Mucosa of rectum (tissue), 2 donors: ENCODE measurements at regions not wholly inside any gene's neighbourhood (a gene's known extent, or its start where the extent isn't known, plus 50 kb on each side); places are given as distances from the start of the nearest gene placed in this dataset.

Experiments
- H3K27ac ChIP-seq, 2 donors: one replicate each; pipeline ENCODE4 v1.7.0; 2013; ENCODE audit warnings: inconsistent platforms in 2 of 2, low read depth in 2 of 2, low read length in 2 of 2
- H3K27me3 ChIP-seq, 2 donors: one replicate each; pipeline ENCODE4 v1.7.0; 2013; ENCODE audit warnings: low read length in 2 of 2; ENCODE audit not compliant: control insufficient read depth in 2 of 2, insufficient read depth in 2 of 2
- H3K36me3 ChIP-seq, 2 donors: one replicate each; pipeline ENCODE4 v1.7.0; 2013; ENCODE audit warnings: low read length in 2 of 2; ENCODE audit not compliant: control insufficient read depth in 2 of 2, insufficient read depth in 2 of 2
- H3K4me1 ChIP-seq, 2 donors: one replicate each; pipeline ENCODE4 v1.7.0; 2013; ENCODE audit warnings: low read length in 2 of 2, mild to moderate bottlenecking in 1 of 2; ENCODE audit not compliant: control insufficient read depth in 2 of 2, insufficient read depth in 2 of 2
- H3K4me3 ChIP-seq, 2 donors: one replicate each; pipeline ENCODE4 v1.7.0; 2013; ENCODE audit warnings: low read length in 2 of 2
- H3K9ac ChIP-seq, 2 donors: one replicate each; pipeline ENCODE4 v1.7.0; 2013; ENCODE audit warnings: low read length in 2 of 2, low read depth in 1 of 2, mild to moderate bottlenecking in 1 of 2
- H3K9me3 ChIP-seq, 2 donors: one replicate each; pipeline ENCODE4 v1.7.0; 2013; ENCODE audit warnings: low read length in 2 of 2; ENCODE audit not compliant: control insufficient read depth in 2 of 2
- donor health status: healthy.
- donor health status: Normal muscosa, but diverticular disease.

DNA sequence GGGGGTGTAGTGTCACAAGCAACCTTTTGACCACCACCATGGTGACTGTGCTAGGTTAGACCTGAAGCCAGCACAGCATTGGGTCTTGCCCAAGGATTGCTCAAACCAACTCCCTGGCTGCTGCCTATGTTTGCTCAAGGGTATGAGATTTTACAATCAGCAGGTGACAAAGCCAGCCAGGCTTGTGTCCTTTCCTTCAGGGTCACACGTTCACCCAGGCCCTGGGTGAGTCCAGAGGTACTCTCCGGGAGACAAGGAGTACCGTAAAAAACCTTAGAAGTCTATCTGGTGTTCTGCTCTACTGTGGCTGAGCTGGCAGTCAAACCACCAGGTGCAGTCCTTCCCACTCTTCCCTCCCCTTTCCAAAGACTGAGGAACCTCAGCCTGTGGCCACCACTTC lies 238.9 kb upstream of the MIS18BP1 start:
- H3K9me3 ChIP-seq, result no peaks in the 10 kb centered on the region
- H3K27ac ChIP-seq, result no peak overlapping the region
- H3K4me1 ChIP-seq, result no peaks in the 10 kb centered on the region
- H3K36me3 ChIP-seq, result no peaks in the 10 kb centered on the region
- H3K4me3 ChIP-seq, result no peak overlapping the region
- no peaks in the 10 kb centered on the region for H3K27me3 ChIP-seq
- no peak overlapping the region for H3K9ac ChIP-seq

DNA sequence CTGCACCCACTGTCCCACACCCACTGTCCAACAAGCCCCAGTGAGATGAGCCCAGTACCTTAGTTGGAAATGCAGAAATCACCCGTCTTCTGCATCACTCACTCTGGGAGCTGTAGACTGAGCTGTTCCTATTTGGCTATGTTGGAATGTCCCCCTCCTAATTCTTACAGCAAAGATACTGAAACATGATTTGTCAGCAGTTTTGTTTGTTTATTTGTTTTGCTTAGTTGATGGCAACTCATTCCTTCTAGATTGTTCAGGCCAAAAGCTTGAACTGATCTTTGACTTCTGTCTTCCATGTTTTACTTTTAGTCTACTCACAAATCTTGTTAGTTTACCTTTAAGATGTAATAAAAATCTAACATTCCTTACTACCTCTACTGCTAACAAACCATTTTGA lies 233.6 kb upstream of the MIS18BP1 start:
- no peaks in the 10 kb centered on the region for H3K9me3 ChIP-seq
- H3K9ac ChIP-seq, result no peak overlapping the region
- H3K36me3 ChIP-seq, result no peaks in the 10 kb centered on the region
- no peaks in the 10 kb centered on the region for H3K4me1 ChIP-seq
- no peak overlapping the region for H3K4me3 ChIP-seq
- H3K27me3 ChIP-seq, result no peaks in the 10 kb centered on the region
- H3K27ac ChIP-seq, result no peak overlapping the region

- Histone ChIP-seq H3K27ac (no peak overlapping the region), H3K4me1 (no peaks in the 10 kb centered on the region), H3K4me3 (no peak overlapping the region), H3K9me3 (no peaks in the 10 kb centered on the region), H3K9ac (no peak overlapping the region), H3K36me3 (no peaks in the 10 kb centered on the region), H3K27me3 (no peaks in the 10 kb centered on the region)
Measured at GRCh38 chr14:45467023-45467422, 214.0 kb upstream of the MIS18BP1 start.

- Histone ChIP-seq H3K27ac (no peak overlapping the region), H3K4me1 (no peaks in the 10 kb centered on the region), H3K27me3 (no peaks in the 10 kb centered on the region), H3K36me3 (no peaks in the 10 kb centered on the region), H3K4me3 (no peak overlapping the region), H3K9ac (no peak overlapping the region), H3K9me3 (no peaks in the 10 kb centered on the region)
Measured at GRCh38 chr14:45434221-45434620, 181.2 kb upstream of the MIS18BP1 start.

DNA sequence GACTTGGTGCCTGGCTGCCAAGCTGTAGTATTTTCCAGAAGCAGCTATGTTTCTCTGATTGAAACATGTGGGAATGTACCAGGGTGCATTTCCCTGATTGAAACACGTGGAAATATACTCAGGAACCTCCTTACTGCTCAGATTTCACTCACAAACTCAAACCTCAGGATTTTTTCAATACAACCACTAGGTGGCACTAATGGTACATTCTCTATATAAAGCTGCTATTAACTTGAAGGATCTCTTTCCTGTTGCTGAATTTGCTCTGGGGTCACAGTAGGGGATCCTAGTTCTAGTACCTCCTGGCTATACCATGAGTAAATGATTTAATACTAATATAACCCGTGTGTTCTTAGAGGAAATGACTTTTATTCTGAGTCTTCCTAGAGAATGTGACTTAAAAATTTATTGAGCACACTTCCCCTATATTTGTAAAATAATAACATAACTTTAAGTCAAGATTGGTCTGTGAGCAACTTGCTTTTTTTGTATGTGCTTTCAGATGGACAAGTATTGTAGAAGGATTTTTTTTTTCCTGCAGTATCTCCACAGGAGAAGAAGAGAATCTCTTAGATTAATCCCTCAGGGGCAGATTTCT lies 173.8 kb upstream of the MIS18BP1 start:
- H3K4me3 ChIP-seq, result no peak overlapping the region
- H3K4me1 ChIP-seq, result no peaks in the 10 kb centered on the region
- H3K36me3 ChIP-seq, result no peaks in the 10 kb centered on the region
- no peak overlapping the region for H3K27ac ChIP-seq
- no peak overlapping the region for H3K9ac ChIP-seq
- H3K9me3 ChIP-seq, result no peaks in the 10 kb centered on the region
- H3K27me3 ChIP-seq, result no peaks in the 10 kb centered on the region

DNA sequence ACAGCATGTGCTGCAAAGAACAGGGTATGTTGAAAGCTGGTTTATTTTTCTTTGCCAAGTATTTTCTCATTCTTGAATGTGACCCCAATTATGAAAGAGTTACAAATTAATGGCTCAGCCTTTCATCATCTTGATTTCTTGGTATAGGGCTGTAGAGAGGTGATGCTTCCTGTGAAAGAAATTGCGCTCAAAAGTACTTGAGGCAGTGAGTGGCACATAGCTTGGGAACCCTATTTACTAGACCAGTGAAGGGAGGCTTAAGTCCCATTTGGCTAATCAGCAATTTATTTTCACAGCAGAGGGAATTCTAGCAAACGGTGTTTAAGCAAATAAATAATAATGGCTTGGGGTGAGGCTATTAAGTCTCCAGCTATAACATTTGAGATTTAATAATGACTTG lies 153.9 kb upstream of the MIS18BP1 start:
- H3K9me3 ChIP-seq, result no peaks in the 10 kb centered on the region
- no peaks in the 10 kb centered on the region for H3K4me1 ChIP-seq
- no peak overlapping the region for H3K9ac ChIP-seq
- no peaks in the 10 kb centered on the region for H3K27me3 ChIP-seq
- H3K4me3 ChIP-seq, result no peak overlapping the region
- H3K36me3 ChIP-seq, result no peaks in the 10 kb centered on the region
- H3K27ac ChIP-seq, result no peak overlapping the region

GRCh38 chr14:45400950-45401640 lies 148.1 kb upstream of the MIS18BP1 start:
- Histone ChIP-seq H3K36me3 (no peaks in the 10 kb centered on the region), H3K27me3 (no peaks in the 10 kb centered on the region), H3K27ac (no peak overlapping the region), H3K4me1 (no peaks in the 10 kb centered on the region), H3K4me3 (no peak overlapping the region), H3K9ac (no peak overlapping the region), H3K9me3 (no peaks in the 10 kb centered on the region)

DNA sequence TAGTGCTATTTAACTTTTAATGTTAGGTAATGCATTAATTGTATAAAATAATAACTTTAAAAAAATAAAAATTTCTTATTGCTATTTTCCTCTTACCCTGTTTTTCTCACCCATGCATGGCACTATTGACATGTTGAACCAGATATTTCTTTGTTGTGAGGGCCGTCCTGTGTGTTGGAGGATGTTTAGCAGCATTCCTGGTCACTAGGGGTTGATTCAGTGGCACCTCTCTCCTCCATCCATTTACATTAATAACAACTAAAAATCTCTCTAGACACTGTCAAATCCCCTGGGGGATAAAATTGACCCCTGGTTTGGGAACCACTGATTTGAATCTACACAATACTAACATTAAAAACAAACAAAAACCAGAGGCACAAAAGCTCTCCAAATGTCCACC lies 147.5 kb upstream of the MIS18BP1 start:
- H3K4me1 ChIP-seq, result no peaks in the 10 kb centered on the region
- H3K27me3 ChIP-seq, result no peaks in the 10 kb centered on the region
- H3K4me3 ChIP-seq, result no peak overlapping the region
- no peak overlapping the region for H3K27ac ChIP-seq
- no peaks in the 10 kb centered on the region for H3K36me3 ChIP-seq
- no peaks in the 10 kb centered on the region for H3K9me3 ChIP-seq
- no peak overlapping the region for H3K9ac ChIP-seq

DNA sequence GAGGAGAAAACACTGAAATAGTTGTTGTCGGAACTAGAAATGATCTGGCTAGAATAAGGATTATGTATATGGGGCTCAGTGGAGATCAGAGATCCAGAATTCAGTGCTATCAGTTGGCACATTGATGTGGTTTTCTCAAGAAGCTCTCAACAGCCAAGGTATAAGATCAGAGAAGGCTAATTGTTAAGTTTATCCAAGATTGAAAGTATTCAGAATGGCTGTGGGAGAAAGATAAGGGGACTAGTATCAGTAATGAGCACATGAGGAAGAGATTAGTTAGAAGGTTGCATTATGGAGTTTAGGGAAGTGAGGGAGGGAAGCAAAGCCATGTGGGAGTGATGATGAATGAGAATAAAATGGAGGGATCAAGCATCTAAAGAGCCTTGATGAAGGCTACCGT lies 128.1 kb upstream of the MIS18BP1 start:
- H3K4me1 ChIP-seq, result no peaks in the 10 kb centered on the region
- no peaks in the 10 kb centered on the region for H3K27me3 ChIP-seq
- H3K36me3 ChIP-seq, result no peaks in the 10 kb centered on the region
- no peak overlapping the region for H3K4me3 ChIP-seq
- no peak overlapping the region for H3K27ac ChIP-seq
- no peak overlapping the region for H3K9ac ChIP-seq
- H3K9me3 ChIP-seq, result no peaks in the 10 kb centered on the region

GRCh38 chr14:45377166-45377565 lies 124.2 kb upstream of the MIS18BP1 start:
- Histone ChIP-seq H3K27me3 (no peaks in the 10 kb centered on the region), H3K9ac (no peak overlapping the region), H3K4me3 (no peak overlapping the region), H3K4me1 (no peaks in the 10 kb centered on the region), H3K9me3 (no peaks in the 10 kb centered on the region), H3K36me3 (no peaks in the 10 kb centered on the region), H3K27ac (no peak overlapping the region)
